Adrenal gland (tissue), 9 donors: ENCODE measurements at regions not wholly inside any gene's neighbourhood (a gene's known extent, or its start where the extent isn't known, plus 50 kb on each side); places are given as distances from the start of the nearest gene placed in this dataset.
"Not testable (repeated sequence)": the region's sequence is repeated elsewhere in the genome, so short reads cannot be mapped to it uniquely, and the experiment has no call there.

ENCODE experiments used
- DNase-seq, 7 donors: peaks; one replicate each; pipeline ENCODE4 v3.0.0-alpha.2; 2019 to 2020
- H3K27ac ChIP-seq, 5 donors: fragments of 200-600 bp; sonication (generic) in 4 of 5; 1 replicate in 3 of 5; 2 replicates in 2 of 5; pipeline versions ENCODE4 v1.5.1 to v1.8.0; 2016 to 2020; ENCODE audit warnings: mild to moderate bottlenecking in 1 of 5
- H3K27me3 ChIP-seq: fragments of 200-600 bp; 2 replicates; pipeline ENCODE4 v1.8.0; 2021
- H3K36me3 ChIP-seq, 2 donors: fragments of 200-600 bp; replicated peaks in 1 of 2; 1 replicate in 1 of 2; 2 replicates in 1 of 2; pipeline versions ENCODE4 v1.5.1 to v1.8.0; 2018 to 2022
- H3K4me1 ChIP-seq, 2 donors: fragments of 200-600 bp; replicated peaks in 1 of 2; 1 replicate in 1 of 2; 2 replicates in 1 of 2; pipeline versions ENCODE4 v1.5.1 to v1.8.0; 2018 to 2021
- H3K4me3 ChIP-seq, 4 donors: fragments of 200-600 bp; sonication (generic) in 3 of 4; one replicate each; pipeline ENCODE4 v1.5.1; 2016 to 2018
- H3K9me3 ChIP-seq, 3 donors: fragments of 200-600 bp; sonication (generic) in 1 of 3; replicated peaks in 1 of 3; 1 replicate in 2 of 3; 2 replicates in 1 of 3; pipeline versions ENCODE4 v1.5.1 to v1.8.0; 2016 to 2021
- POLR2A ChIP-seq, 2 donors: fragments of 450-650 bp; IDR thresholded peaks; one replicate each; pipeline ENCODE4 v1.6.1; 2017; ENCODE audit warnings: antibody characterized with exemption in 2 of 2, mild to moderate bottlenecking in 2 of 2, moderate library complexity in 1 of 2
- WGBS, 4 donors: extraction: QIAGEN DNeasy Blood & Tissue Kit in 2 of 4; methylation state at CpG; one replicate each; pipeline versions ENCODE4 v1.1.5 to v1.1.7; 2013 to 2017; 5-methylcytosine and 5-hydroxymethylcytosine counted together
- intact Hi-C, 2 donors: fragments of 100-400 bp; cut with DNase I; formaldehyde crosslinking; loops; one replicate each; pipeline versions ENCODE4 v1.14.1 to v1.15.0; 2022 to 2023
- TF ChIP-seq, protein P1 (sequence below), 6 experiments: fragments of 450-650 bp in 4 of 6; fragments of 200-600 bp in 2 of 6; sonication (generic) in 1 of 6; IDR thresholded peaks; 1 replicate in 5 of 6; 2 replicates in 1 of 6; pipeline versions ENCODE4 v1.5.1 to v1.8.0; 2016 to 2021; ENCODE audit warnings: antibody characterized with exemption in 6 of 6, mild to moderate bottlenecking in 2 of 6, moderate library complexity in 1 of 6
- donor health status: healthy with polysubstance abuse.
- donor health status: Bipolar disorder and iron deficiency.
- donor health status: DM: yes; HTN: yes; CAD: no.
- donor health status: DM: no; HTN: no; CAD: no.
- donor health status: DM: no; HTN: no; CAD: no.

DNA sequence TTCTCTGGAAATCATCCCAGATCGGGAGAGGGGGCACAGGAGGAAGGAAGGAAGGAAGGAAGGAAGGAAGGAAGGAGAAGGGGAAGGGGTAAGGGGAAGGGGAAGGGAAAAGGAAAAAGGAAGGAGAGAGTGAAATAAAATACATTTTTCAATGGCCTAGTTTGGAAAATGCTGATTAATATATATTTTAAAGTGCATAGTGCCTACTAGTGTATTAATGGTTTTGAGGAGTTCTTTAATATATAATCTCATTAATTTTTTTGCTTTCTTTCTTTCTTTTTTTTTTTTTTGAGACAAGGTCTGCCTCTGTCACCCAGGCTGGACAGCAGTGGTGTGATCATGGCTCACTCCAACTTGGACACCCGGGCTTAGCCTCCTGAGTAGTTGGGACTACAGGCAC is 107.8 kb upstream of the FOLH1 start:
- H3K4me3 ChIP-seq = no peak overlapping the region
- H3K36me3 ChIP-seq = no peaks in the 10 kb centered on the region
- no peaks in the 10 kb centered on the region for H3K4me1 ChIP-seq
- no peaks in the 10 kb centered on the region for H3K27me3 ChIP-seq
- intact Hi-C loops = no loop called here
- TF ChIP-seq, protein P1, sequence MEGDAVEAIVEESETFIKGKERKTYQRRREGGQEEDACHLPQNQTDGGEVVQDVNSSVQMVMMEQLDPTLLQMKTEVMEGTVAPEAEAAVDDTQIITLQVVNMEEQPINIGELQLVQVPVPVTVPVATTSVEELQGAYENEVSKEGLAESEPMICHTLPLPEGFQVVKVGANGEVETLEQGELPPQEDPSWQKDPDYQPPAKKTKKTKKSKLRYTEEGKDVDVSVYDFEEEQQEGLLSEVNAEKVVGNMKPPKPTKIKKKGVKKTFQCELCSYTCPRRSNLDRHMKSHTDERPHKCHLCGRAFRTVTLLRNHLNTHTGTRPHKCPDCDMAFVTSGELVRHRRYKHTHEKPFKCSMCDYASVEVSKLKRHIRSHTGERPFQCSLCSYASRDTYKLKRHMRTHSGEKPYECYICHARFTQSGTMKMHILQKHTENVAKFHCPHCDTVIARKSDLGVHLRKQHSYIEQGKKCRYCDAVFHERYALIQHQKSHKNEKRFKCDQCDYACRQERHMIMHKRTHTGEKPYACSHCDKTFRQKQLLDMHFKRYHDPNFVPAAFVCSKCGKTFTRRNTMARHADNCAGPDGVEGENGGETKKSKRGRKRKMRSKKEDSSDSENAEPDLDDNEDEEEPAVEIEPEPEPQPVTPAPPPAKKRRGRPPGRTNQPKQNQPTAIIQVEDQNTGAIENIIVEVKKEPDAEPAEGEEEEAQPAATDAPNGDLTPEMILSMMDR (IDR thresholded peaks at IDR 0.05) = no peak
- TF ChIP-seq POLR2A (IDR thresholded peaks at IDR 0.05) = no peak
- DNase-seq = no peak
- H3K27ac ChIP-seq = no peak overlapping the region
- H3K9me3 ChIP-seq = no peaks in the 10 kb centered on the region
- WGBS, 4 donors = 58 to 74% (median 60%) methylated on average over 2 of the region's 2 CpGs

DNA sequence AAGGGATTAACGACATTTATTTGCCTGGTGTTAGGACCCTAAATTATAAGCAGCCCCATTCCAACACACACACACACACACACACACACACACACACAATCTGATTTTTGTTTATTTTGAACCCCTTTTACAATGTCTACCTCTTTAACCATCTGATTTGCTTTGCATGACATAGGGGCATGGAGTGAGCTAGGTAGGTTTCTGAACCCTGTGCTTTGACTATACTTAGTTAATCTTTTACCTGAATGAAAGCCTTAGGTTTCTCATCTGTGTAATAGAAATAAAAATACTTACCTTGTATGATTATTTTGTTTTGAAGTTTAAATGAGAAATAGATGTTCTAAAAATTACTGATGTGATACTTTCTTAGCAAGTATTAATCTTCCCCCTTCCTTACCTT is 94.7 kb upstream of the FOLH1 start:
- no peaks in the 10 kb centered on the region for H3K27me3 ChIP-seq
- H3K9me3 ChIP-seq = no peaks in the 10 kb centered on the region
- intact Hi-C loops = no loop called here
- TF ChIP-seq, protein P1 (IDR thresholded peaks at IDR 0.05) = no peak
- no peak for TF ChIP-seq POLR2A (IDR thresholded peaks at IDR 0.05)
- H3K4me3 ChIP-seq = no peak overlapping the region
- H3K36me3 ChIP-seq = no peaks in the 10 kb centered on the region
- WGBS, 4 donors = 64 to 82% (median 74%) methylated on average over 1 of the region's 1 CpG
- H3K4me1 ChIP-seq = no peaks in the 10 kb centered on the region
- DNase-seq = no peak
- H3K27ac ChIP-seq = no peak overlapping the region

DNA sequence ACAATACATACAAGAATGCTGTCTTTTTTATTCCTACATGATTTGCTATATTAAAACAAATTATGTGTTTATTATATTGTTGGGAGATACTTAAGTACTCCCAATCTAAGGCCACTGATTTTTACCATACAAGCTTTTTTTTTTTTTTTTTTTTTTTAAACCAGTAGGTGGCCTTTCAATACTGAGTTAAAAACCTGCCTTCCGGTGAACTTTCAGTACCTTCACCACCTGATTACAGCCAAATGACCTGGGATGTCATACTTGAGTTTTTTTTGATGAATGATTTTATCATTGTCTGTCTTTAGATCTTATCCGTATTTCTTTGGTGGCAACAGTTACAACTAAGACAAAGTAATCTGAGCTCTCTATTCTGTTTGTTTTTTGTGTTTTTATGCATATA is 94.0 kb upstream of the FOLH1 start:
- no peaks in the 10 kb centered on the region for H3K27me3 ChIP-seq
- DNase-seq = no peak
- no peaks in the 10 kb centered on the region for H3K36me3 ChIP-seq
- no peaks in the 10 kb centered on the region for H3K4me1 ChIP-seq
- intact Hi-C loops = no loop called here
- TF ChIP-seq, protein P1 (IDR thresholded peaks at IDR 0.05) = no peak
- no peak for TF ChIP-seq POLR2A (IDR thresholded peaks at IDR 0.05)
- no peak overlapping the region for H3K27ac ChIP-seq
- 65 to 75% (median 74%) methylated on average over 2 of the region's 2 CpGs for WGBS, 4 donors
- no peak overlapping the region for H3K4me3 ChIP-seq
- H3K9me3 ChIP-seq = no peaks in the 10 kb centered on the region

DNA sequence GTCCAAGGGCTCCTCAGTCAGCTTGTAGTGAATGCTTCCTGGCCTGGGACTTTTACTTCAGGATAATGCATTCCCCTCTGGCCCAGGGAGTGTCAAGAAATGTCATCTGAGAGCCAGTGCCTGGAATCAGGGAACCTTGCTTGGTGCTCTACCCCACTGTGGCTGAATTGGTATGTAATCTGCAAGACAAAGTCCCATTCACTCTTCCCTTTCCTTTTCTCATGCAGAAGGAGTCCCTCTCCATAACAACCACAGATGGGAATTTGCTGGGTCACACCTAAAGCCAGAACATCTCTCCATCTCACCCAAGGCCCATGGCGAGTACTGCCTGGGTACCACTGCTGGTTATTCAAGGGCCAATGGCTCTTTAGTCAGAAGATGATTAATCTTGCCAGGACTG is 89.6 kb upstream of the FOLH1 start:
- intact Hi-C loops, DNase-seq, H3K27me3 ChIP-seq, H3K36me3 ChIP-seq, H3K27ac ChIP-seq, H3K4me1 ChIP-seq, H3K9me3 ChIP-seq, H3K4me3 ChIP-seq: not testable (repeated sequence)
- WGBS, 4 donors = 71 to 100% (median 79%) methylated on average over 1 of the region's 1 CpG

GRCh38 chr11:49283911-49284310 is 75.5 kb upstream of the FOLH1 start:
- DNase-seq, intact Hi-C loops, H3K9me3 ChIP-seq, H3K4me3 ChIP-seq, H3K36me3 ChIP-seq, H3K27ac ChIP-seq, H3K4me1 ChIP-seq, H3K27me3 ChIP-seq: not testable (repeated sequence)
- WGBS, 4 donors = 56 to 86% (median 65%) methylated on average over 3 of the region's 3 CpGs

DNA sequence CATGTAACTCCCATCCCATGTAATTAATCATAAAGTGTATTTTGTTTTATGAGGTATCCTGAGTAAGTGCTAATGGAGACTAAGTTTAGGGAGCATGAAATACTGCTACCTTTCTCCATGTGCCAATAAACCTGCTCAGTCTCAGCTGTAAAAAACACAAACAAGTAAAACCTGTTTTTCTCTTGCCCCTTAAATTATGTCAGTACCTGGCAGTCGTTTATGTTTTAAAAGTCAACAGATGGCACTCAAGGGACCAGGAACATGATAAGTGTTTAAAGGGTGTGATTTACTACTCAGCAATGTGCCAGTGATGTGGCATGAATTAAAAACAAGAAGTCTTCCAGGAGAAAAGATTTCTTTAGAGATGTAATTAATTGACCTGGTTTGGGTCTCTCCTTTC is 74.9 kb upstream of the FOLH1 start:
- H3K36me3 ChIP-seq, intact Hi-C loops, DNase-seq, H3K4me3 ChIP-seq, H3K9me3 ChIP-seq, H3K4me1 ChIP-seq, H3K27me3 ChIP-seq, H3K27ac ChIP-seq: not testable (repeated sequence)
- WGBS, 4 donors = 2 to 18% (median 7%) methylated on average over 1 of the region's 1 CpG

DNA sequence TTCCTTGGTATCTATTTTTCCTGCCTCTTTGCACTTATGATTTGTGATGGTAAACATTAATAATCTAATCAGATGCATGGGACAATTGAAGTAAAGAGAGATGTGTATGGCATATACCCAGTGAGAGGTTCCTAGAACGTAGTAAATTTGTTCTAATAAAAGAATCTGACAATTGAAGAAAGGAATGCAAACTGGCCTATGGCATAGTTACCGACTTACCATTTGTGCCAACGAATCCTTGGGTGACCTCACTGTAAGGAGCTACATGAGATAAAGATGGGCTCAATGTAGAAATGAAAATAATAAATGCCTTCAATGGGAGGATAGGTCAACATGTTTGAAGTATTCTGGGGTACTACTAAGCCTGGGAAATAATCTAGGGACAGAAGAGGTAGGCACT is 73.7 kb upstream of the FOLH1 start:
- DNase-seq, H3K36me3 ChIP-seq, H3K9me3 ChIP-seq, H3K4me1 ChIP-seq, H3K27ac ChIP-seq, H3K4me3 ChIP-seq, intact Hi-C loops, H3K27me3 ChIP-seq: not testable (repeated sequence)
- WGBS, 4 donors = 65 to 81% (median 73%) methylated on average over 3 of the region's 3 CpGs

GRCh38 chr11:49277951-49278350 is 69.5 kb upstream of the FOLH1 start:
- 84 to 94% (median 90%) methylated on average over 2 of the region's 2 CpGs for WGBS, 4 donors
- intact Hi-C loops, H3K9me3 ChIP-seq, H3K27ac ChIP-seq, DNase-seq, H3K4me3 ChIP-seq, H3K27me3 ChIP-seq, H3K36me3 ChIP-seq, H3K4me1 ChIP-seq: not testable (repeated sequence)
